Brain microvascular endothelial cell (primary cell): ENCODE measurements at regions not wholly inside any gene's neighbourhood (a gene's known extent, or its start where the extent isn't known, plus 50 kb on each side); places are given as distances from the start of the nearest gene placed in this dataset.
"Not testable (repeated sequence)": the region's sequence is repeated elsewhere in the genome, so short reads cannot be mapped to it uniquely, and the experiment has no call there.

ENCODE experiments used
- DNase-seq: peaks from one replicate; pipeline ENCODE4 v3.0.0-alpha.2; 2020
- H3K27ac ChIP-seq: fragments of 250-450 bp; sonication (Bioruptor Pico); 2 replicates; pipeline ENCODE4 v1.5.1; 2020; ENCODE audit warnings: mild to moderate bottlenecking, moderate library complexity
- H3K27me3 ChIP-seq: fragments of 250-450 bp; sonication (Bioruptor Pico); replicated peaks from 2 replicates; pipeline ENCODE4 v1.5.1; 2020; ENCODE audit warnings: mild to moderate bottlenecking
- H3K36me3 ChIP-seq: fragments of 250-450 bp; sonication (Bioruptor Pico); replicated peaks from 2 replicates; pipeline ENCODE4 v1.5.1; 2020; ENCODE audit warnings: mild to moderate bottlenecking
- H3K4me3 ChIP-seq: 2 replicates; pipeline ENCODE4 v1.5.1; 2011; ENCODE audit warnings: low read depth, mild to moderate bottlenecking, control low read depth, low read length, moderate library complexity
- CTCF ChIP-seq: IDR thresholded peaks from 2 replicates; pipeline ENCODE4 v1.5.1; 2011; ENCODE audit warnings: low read depth, mild to moderate bottlenecking, moderate library complexity, low read length, control low read depth, inconsistent platforms; ENCODE audit errors: missing control alignments
- in situ Hi-C: cut with HindIII; loops from 2 replicates; pipeline ENCODE4 v1.10.0; 2017; ENCODE audit warnings: low sequenced_read_pairs, low pct_ligation_motif_present

- Histone ChIP-seq H3K27ac (no peak overlapping the region), H3K36me3 (no peaks in the 10 kb centered on the region), H3K4me3 (no peak overlapping the region), H3K27me3 (no peaks in the 10 kb centered on the region)
- DNase-seq, result no peak
- TF ChIP-seq CTCF, result no peak
- in situ Hi-C loops, result no loop called here
These were observed 101.6 kb upstream of the CEP162 start for GRCh38 chr6:84329077-84329476.

GRCh38 chr6:84317463-84317862 is 90.0 kb upstream of the CEP162 start:
- no peak for DNase-seq
- H3K27me3 ChIP-seq, result no peaks in the 10 kb centered on the region
- in situ Hi-C loops, result no loop called here
- H3K27ac ChIP-seq, result no peak overlapping the region
- H3K4me3 ChIP-seq, result no peak overlapping the region
- TF ChIP-seq CTCF, result no peak
- H3K36me3 ChIP-seq, result no peaks in the 10 kb centered on the region

GRCh38 chr6:84314377-84314898 is 87.0 kb upstream of the CEP162 start:
- Histone ChIP-seq H3K36me3 (no peaks in the 10 kb centered on the region), H3K4me3 (no peak overlapping the region), H3K27ac (no peak overlapping the region), H3K27me3 (no peaks in the 10 kb centered on the region)
- DNase-seq, result no peak
- in situ Hi-C loops, result no loop called here
- TF ChIP-seq CTCF, result no peak

GRCh38 chr6:84309336-84309735 is 81.9 kb upstream of the CEP162 start:
- TF ChIP-seq CTCF, result no peak
- no peak for DNase-seq
- in situ Hi-C loops, result no loop called here
- no peak overlapping the region for H3K27ac ChIP-seq
- H3K36me3 ChIP-seq, result no peaks in the 10 kb centered on the region
- H3K4me3 ChIP-seq, result no peak overlapping the region
- no peaks in the 10 kb centered on the region for H3K27me3 ChIP-seq

- Histone ChIP-seq H3K36me3 (no peaks in the 10 kb centered on the region), H3K27ac (no peak overlapping the region), H3K27me3 (no peaks in the 10 kb centered on the region), H3K4me3 (no peak overlapping the region)
- TF ChIP-seq CTCF, result no peak
- in situ Hi-C loops, result no loop called here
- DNase-seq, result no peak
These were observed 77.4 kb upstream of the CEP162 start for GRCh38 chr6:84304881-84305280.

- in situ Hi-C loops, result not testable (repeated sequence)
These were observed 63.6 kb upstream of the CEP162 start for GRCh38 chr6:84291033-84291432.

More at GRCh38 chr6:84291033-84291432, 63.6 kb upstream of the CEP162 start:
- H3K36me3 ChIP-seq, H3K27me3 ChIP-seq, DNase-seq, H3K27ac ChIP-seq, H3K4me3 ChIP-seq: not testable (repeated sequence)
